Breast epithelium (tissue), 4 donors: ENCODE measurements at regions not wholly inside any gene's neighbourhood (a gene's known extent, or its start where the extent isn't known, plus 50 kb on each side); places are given as distances from the start of the nearest gene placed in this dataset.
"Not testable (repeated sequence)": the region's sequence is repeated elsewhere in the genome, so short reads cannot be mapped to it uniquely, and the experiment has no call there.

ENCODE experiments used
- DNase-seq, 2 donors: peaks; one replicate each; pipeline ENCODE4 v3.0.0-alpha.2; 2019; ENCODE audit warnings: low spot score in 2 of 2
- H3K27ac ChIP-seq, 2 donors: fragments of 200-600 bp; sonication (generic) in 1 of 2; one replicate each; pipeline ENCODE4 v1.5.1; 2016 to 2019; ENCODE audit warnings: mild to moderate bottlenecking in 1 of 2
- H3K27me3 ChIP-seq, 2 donors: fragments of 200-600 bp; sonication (generic) in 1 of 2; one replicate each; pipeline versions ENCODE4 v1.5.1 to v1.6.0; 2017 to 2019; ENCODE audit warnings: control low read depth in 1 of 2, mild to moderate bottlenecking in 1 of 2
- H3K36me3 ChIP-seq: fragments of 200-600 bp; one replicate; pipeline ENCODE4 v1.5.1; 2019
- H3K4me1 ChIP-seq, 2 donors: fragments of 200-600 bp; sonication (generic); one replicate each; pipeline ENCODE4 v1.5.1; 2016 to 2019; ENCODE audit warnings: control low read depth in 1 of 2
- H3K4me3 ChIP-seq, 3 donors: fragments of 200-600 bp; sonication (generic); 1 replicate in 2 of 3; 2 replicates in 1 of 3; pipeline ENCODE4 v1.5.1; 2016 to 2019; ENCODE audit warnings: mild to moderate bottlenecking in 3 of 3, moderate library complexity in 2 of 3
- H3K9me3 ChIP-seq, 2 donors: fragments of 200-600 bp; sonication (generic) in 1 of 2; one replicate each; pipeline ENCODE4 v1.5.1; 2016 to 2019; ENCODE audit warnings: control low read depth in 1 of 2
- CTCF ChIP-seq, 3 donors: fragments of 450-650 bp; IDR thresholded peaks; one replicate each; pipeline ENCODE4 v1.5.1; 2016 to 2017; ENCODE audit warnings: antibody characterized with exemption in 3 of 3, mild to moderate bottlenecking in 3 of 3, moderate library complexity in 3 of 3
- POLR2A ChIP-seq: fragments of 450-650 bp; IDR thresholded peaks from one replicate; pipeline ENCODE4 v1.6.1; 2016; ENCODE audit warnings: antibody characterized with exemption, mild to moderate bottlenecking, moderate library complexity
- POLR2AphosphoS5 ChIP-seq, 3 donors: sonication (generic); formaldehyde crosslinking; IDR thresholded peaks; one replicate each; pipeline ENCODE4 v1.6.1; 2017; ENCODE audit warnings: antibody characterized with exemption in 3 of 3
- intact Hi-C: fragments of 100-400 bp; cut with DNase I; formaldehyde crosslinking; loops from one replicate; pipeline ENCODE4 v1.15.1; 2023; ENCODE audit warnings: low total_unique reads

- H3K27ac ChIP-seq, result peak overlapping the region in 1 of 2 donors; percentile 33
- H3K4me3 ChIP-seq, result no peak overlapping the region
- DNase-seq, result no peak
- no peaks in the 10 kb centered on the region for H3K27me3 ChIP-seq
- no peaks in the 10 kb centered on the region for H3K36me3 ChIP-seq
- H3K4me1 ChIP-seq, result peaks cover 0 to 4% of the 10 kb centered on the region in 2 donors
- TF ChIP-seq POLR2A (no peak), CTCF (IDR thresholded peaks at IDR 0.05) (peak in 2 of 3 donors; percentile 37 to 54), POLR2AphosphoS5 (IDR thresholded peaks at IDR 0.05) (no peak)
- intact Hi-C loops, result loop anchor here (10.0 kb wide), 1 partner anchor 1644 kb away; no protein-coding TSS in a partner anchor
- H3K9me3 ChIP-seq, result no peaks in the 10 kb centered on the region
Measured at GRCh38 chr10:33010132-33011037, 52.4 kb upstream of the ITGB1 start.

- no peak for DNase-seq
- H3K4me3 ChIP-seq, result no peak overlapping the region
- TF ChIP-seq POLR2A, result no peak
- TF ChIP-seq POLR2AphosphoS5 (IDR thresholded peaks at IDR 0.05), result no peak
- no peak for TF ChIP-seq CTCF (IDR thresholded peaks at IDR 0.05)
- peaks cover 0 to 4% of the 10 kb centered on the region in 2 donors for H3K4me1 ChIP-seq
- no peaks in the 10 kb centered on the region for H3K9me3 ChIP-seq
- no peaks in the 10 kb centered on the region for H3K27me3 ChIP-seq
- H3K27ac ChIP-seq, result no peak overlapping the region
- no peaks in the 10 kb centered on the region for H3K36me3 ChIP-seq
- intact Hi-C loops, result loop anchor here (10.0 kb wide), 3 partner anchors 55 to 1645 kb away; partner anchors contain the start of gene ITGB1
Measured at GRCh38 chr10:33009244-33010131, 51.5 kb upstream of the ITGB1 start.

- H3K27me3 ChIP-seq, result no peaks in the 10 kb centered on the region
- peak; percentile 88 to 98 (median 98) for TF ChIP-seq CTCF (IDR thresholded peaks at IDR 0.05)
- no peak for TF ChIP-seq POLR2AphosphoS5 (IDR thresholded peaks at IDR 0.05)
- no peaks in the 10 kb centered on the region for H3K36me3 ChIP-seq
- no peak overlapping the region for H3K27ac ChIP-seq
- H3K4me1 ChIP-seq, result peaks cover 0 to 4% of the 10 kb centered on the region in 2 donors
- no peaks in the 10 kb centered on the region for H3K9me3 ChIP-seq
- no peak overlapping the region for H3K4me3 ChIP-seq
- peak in 1 of 2 donors; percentile 47 for DNase-seq
- intact Hi-C loops, result loop anchor here (10.0 kb wide), 2 partner anchors 54 to 214 kb away; partner anchors contain the start of gene ITGB1
Measured at GRCh38 chr10:33008499-33009243, 50.6 kb upstream of the ITGB1 start.

- not testable (repeated sequence) for H3K4me3 ChIP-seq, H3K27ac ChIP-seq, H3K36me3 ChIP-seq, H3K27me3 ChIP-seq, H3K4me1 ChIP-seq, H3K9me3 ChIP-seq, DNase-seq
- intact Hi-C loops, result loop anchor here (10.0 kb wide), 2 partner anchors 53 to 213 kb away; partner anchors contain the start of gene ITGB1
Measured at GRCh38 chr10:33007731-33008381, 49.8 kb upstream of the ITGB1 start.
